ENCODE measurements at regions not wholly inside any gene's neighbourhood (a gene's known extent, or its start where the extent isn't known, plus 50 kb on each side); places are given as distances from the start of the nearest gene placed in this dataset.

GRCh38 chr20:16187956-16188616 lies 385.2 kb downstream of the KIF16B start:
- no peak for TF ChIP-seq CTCF (IDR thresholded peaks at IDR 0.05; ENCODE audit: low read depth, low read length)
- H3K9me3 ChIP-seq, result no peaks in the 10 kb centered on the region
- no peaks in the 10 kb centered on the region for H3K27me3 ChIP-seq
- DNase-seq, result no peak
- no peak overlapping the region for H3K4me3 ChIP-seq (ENCODE audit: low read depth, low read length)
- H3K36me3 ChIP-seq, result no peaks in the 10 kb centered on the region
- peaks cover 3% of the 10 kb centered on the region; the same call in 1 of the 2 replicates for H3K4me1 ChIP-seq

- H3K9me3 ChIP-seq, result no peaks in the 10 kb centered on the region; the same call in 1 of the 2 replicates
- H3K27me3 ChIP-seq, result no peaks in the 10 kb centered on the region
- H3K36me3 ChIP-seq, result no peaks in the 10 kb centered on the region
- H3K4me3 ChIP-seq (ENCODE audit: low read depth, low read length), result no peak overlapping the region
- no peaks in the 10 kb centered on the region for H3K4me1 ChIP-seq
- no peak for DNase-seq
- no peak for TF ChIP-seq CTCF (IDR thresholded peaks at IDR 0.05; ENCODE audit: low read depth, low read length)
Measured at GRCh38 chr20:16179919-16180318, 393.3 kb downstream of the KIF16B start.

GRCh38 chr20:16179371-16179770 lies 393.9 kb downstream of the KIF16B start:
- H3K4me1 ChIP-seq, result no peaks in the 10 kb centered on the region
- H3K9me3 ChIP-seq, result no peaks in the 10 kb centered on the region; the same call in 1 of the 2 replicates
- H3K36me3 ChIP-seq, result no peaks in the 10 kb centered on the region
- H3K27me3 ChIP-seq, result no peaks in the 10 kb centered on the region
- no peak for TF ChIP-seq CTCF (IDR thresholded peaks at IDR 0.05; ENCODE audit: low read depth, low read length)
- H3K4me3 ChIP-seq (ENCODE audit: low read depth, low read length), result no peak overlapping the region
- no peak for DNase-seq

GRCh38 chr20:16178546-16179135 lies 394.6 kb downstream of the KIF16B start:
- no peak for TF ChIP-seq CTCF (IDR thresholded peaks at IDR 0.05; ENCODE audit: low read depth, low read length)
- DNase-seq, result no peak
- Histone ChIP-seq H3K4me3 (ENCODE audit: low read depth, low read length) (no peak overlapping the region), H3K4me1 (no peaks in the 10 kb centered on the region), H3K36me3 (no peaks in the 10 kb centered on the region), H3K27me3 (no peaks in the 10 kb centered on the region), H3K9me3 (no peaks in the 10 kb centered on the region; the same call in 1 of the 2 replicates)

- Histone ChIP-seq H3K27me3 (no peaks in the 10 kb centered on the region), H3K4me3 (ENCODE audit: low read depth, low read length) (no peak overlapping the region), H3K36me3 (no peaks in the 10 kb centered on the region), H3K9me3 (no peaks in the 10 kb centered on the region; the same call in 1 of the 2 replicates), H3K4me1 (no peaks in the 10 kb centered on the region)
- no peak for TF ChIP-seq CTCF (IDR thresholded peaks at IDR 0.05; ENCODE audit: low read depth, low read length)
- no peak for DNase-seq
Measured at GRCh38 chr20:16175322-16175961, 397.8 kb downstream of the KIF16B start.

GRCh38 chr20:16174311-16174710 lies 398.9 kb downstream of the KIF16B start:
- Histone ChIP-seq H3K4me1 (no peaks in the 10 kb centered on the region), H3K27me3 (no peaks in the 10 kb centered on the region), H3K36me3 (no peaks in the 10 kb centered on the region), H3K4me3 (ENCODE audit: low read depth, low read length) (no peak overlapping the region), H3K9me3 (no peaks in the 10 kb centered on the region)
- TF ChIP-seq CTCF (IDR thresholded peaks at IDR 0.05; ENCODE audit: low read depth, low read length), result no peak
- no peak for DNase-seq
